NCI-H1092 (cell line): ENCODE measurements at regions not wholly inside any gene's neighbourhood (a gene's known extent, or its start where the extent isn't known, plus 50 kb on each side); places are given as distances from the start of the nearest gene placed in this dataset.

ENCODE experiments used
- DNase-seq: peaks from one replicate; lab custom pipeline; 2025; lab: John Stamatoyannopoulos, UW

DNA sequence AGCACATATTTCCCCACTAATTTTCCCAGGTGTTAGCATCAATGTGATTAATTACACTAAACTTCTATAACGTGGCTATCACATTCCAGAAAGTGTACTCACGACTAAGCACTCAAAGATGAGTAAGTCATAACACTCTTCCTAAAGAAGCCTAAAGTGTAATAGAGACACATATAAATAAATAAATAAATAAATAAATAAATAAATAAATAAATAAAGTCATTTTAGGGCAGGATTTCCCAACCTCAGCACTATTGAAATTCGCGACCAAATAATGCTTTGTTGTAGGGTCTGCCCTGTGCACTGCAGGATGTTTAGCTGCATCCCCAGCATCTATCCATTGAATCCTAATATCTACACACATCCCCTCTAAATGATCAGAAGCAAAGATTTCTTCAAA, 390.9 kb downstream of the CDH7 start:
- DNase-seq, result no peak

DNA sequence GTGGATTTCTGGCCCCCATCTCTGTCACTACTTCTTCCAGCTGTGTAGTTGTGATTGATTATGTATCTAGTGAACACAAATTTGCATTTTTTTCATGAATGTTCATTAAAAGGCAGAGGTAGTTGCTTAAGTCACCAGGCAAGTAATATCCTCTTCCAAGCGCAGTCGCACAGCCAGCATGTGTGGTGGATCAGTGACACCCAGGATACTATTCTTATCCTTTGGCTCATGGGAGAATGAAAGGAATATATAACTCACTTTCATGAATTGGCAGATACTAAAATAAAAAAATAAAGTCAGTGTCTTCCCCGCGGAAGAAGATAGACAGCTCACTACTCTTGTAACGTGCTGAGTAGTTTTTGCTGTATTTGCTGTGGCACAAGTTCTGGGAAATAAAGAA, 387.8 kb downstream of the CDH7 start:
- DNase-seq, result no peak

DNA sequence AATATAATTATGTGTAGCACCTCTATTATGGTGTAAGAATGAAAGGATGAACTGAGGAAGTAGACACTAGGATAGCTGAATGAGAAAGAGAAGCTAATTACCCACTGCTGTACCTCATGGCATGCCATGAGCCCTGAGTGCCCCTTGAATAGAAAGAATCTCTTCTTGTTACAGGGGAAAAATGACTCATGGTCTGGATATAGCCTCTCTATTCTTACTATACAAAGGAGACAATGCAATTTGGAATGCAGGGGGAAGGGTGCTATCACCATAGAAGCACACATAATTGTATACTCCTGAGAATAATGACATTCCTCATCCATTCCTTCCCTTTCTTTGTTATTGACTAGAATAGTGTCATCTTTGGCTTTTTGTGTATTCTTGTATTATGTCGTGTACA, 385.2 kb downstream of the CDH7 start:
- DNase-seq, result no peak

DNA sequence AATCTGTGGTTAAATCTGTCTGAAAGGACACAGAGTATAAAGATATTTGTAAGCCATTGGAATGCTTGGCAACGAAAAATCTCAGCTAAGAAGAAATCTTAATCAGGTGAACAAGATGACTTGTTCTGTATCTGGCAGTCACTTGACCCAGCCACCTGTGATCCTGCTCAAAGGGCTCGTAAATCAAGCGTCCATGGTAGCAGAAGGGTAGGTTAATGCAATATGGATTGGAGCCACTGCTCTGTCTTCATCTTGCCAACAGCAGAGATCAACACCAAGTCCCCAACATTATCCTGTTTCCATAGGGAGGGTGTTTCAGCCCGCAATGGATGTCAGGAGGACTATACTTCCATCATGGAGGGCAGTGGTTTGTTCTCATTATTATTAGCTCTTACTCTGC, 378.4 kb downstream of the CDH7 start:
- no peak for DNase-seq

DNA sequence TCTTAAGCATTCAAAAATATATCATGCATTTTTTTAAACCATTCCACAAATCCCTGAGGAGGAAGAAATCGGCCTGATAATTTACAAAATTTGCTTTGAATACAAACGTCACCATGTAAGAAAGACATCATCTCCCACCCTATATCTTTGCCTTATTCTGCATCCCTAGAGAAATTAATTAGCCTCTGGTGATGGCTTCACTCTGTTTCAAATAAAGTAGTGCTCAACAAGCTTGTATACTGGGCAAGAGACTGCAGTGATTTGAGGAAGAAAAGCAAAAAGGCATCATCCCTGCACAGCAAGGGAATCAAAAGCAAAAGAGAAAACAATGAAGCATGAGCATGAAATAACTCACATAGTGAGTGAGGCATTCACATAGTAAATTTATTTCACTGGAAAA, 375.5 kb downstream of the CDH7 start:
- no peak for DNase-seq

DNA sequence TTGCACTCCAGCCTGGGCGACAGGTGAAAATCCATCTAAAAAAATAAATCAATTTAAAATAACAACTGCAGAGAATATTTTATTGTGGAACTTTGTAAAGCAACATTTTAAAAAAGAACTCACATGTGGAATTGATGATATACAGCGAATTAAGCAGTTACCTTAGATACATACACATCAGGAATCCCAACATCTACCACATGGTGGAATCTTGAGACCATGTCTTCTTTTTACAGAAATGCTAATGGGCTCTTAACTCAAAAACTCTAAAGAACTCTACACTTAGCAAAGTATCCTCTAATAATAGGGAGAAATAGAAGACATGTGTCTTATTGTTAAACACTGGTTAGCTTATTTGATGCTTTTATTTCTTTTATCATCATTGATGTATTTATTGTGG, 373.6 kb downstream of the CDH7 start:
- no peak for DNase-seq

DNA sequence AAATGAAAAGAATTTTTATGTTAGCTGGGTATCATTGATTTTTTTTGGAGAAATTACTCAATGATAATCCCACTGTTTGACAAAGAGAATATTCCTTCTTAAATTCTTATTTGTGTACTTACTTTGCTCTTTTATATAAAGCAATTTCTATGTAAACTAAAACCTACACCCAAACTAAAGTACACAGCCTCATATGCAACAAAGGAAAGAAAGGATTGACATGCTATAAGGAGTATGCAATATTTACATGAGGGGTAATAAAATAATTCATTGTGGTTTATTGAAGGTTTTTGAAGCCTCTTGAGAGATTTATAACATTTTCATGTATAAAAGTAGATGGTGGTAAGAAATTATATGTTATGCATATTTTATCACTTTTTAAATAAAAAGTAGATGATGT, 368.5 kb downstream of the CDH7 start:
- no peak for DNase-seq

DNA sequence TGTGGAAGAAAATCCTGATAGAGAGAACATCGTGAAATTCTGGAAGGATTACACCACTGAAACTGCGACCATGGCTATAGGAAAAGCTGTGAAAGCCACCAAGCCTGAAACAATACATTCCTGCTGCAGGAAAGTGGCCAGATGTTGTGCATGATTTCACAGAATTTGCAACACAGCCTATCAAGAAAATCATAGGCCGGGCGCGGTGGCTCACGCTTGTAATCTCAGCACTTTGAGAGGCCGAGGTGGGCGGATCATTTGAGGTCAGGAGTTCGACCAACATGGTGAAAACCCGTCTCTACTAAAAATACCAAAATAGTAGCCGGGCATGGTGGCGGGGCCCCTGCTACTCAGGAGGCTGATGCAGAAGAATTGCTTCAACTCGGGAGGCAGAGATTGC, 360.2 kb downstream of the CDH7 start:
- no peak for DNase-seq

DNA sequence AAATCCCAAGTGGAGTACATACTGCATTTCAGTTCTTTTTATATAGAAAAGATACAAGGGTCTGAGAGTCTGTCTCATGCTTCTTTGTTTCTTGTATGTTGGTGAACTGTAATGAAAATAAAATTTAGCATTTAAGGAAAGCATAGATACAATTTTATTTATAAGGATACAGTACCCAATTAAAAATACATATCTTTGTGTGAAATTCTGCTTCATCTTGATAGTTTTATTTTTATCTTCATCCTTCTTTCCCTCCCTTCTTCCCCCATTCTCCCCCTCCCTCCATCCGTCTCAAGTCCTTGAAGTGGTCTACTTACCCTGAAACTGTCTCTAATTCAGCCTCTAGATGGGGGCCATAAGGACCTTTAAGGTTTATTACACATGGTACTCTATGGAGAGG, 359.8 kb downstream of the CDH7 start:
- DNase-seq, result no peak

DNA sequence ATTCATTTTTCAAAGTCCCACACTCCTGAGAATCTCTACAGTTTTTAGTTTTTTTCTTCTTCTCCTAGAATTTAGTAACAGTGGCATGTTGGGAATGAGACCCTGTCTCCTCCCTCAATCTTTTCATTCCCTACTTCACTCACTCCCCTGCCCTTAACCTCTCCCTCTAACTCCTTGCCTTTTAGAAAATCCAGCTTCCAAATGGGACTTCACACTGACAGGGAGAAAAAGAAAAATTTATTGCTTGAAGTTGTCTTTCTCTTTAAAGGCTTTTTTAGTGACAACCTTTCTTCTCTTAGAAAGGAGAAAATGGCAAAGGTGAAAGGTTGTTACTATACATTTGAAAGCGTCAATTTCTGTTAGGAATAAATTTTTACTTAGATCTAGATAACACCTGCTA, 359.2 kb downstream of the CDH7 start:
- DNase-seq, result no peak

DNA sequence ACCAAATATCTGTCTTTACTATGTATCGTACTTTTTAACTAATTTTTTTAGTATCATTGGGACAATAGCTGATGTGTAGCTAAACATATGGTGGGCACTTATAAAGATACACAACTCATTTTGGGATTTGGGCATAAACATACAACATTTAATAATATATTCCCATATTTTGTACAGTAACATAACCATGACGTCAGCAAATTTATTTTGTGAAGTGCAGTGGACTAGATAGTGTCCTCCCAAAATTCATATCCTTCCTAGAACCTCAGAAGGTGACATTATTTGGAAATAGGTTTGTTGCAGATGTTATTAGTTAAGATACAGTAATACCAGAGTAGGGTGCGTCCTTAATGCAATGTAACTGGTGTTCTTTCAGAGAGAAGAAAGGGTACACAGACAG, 356.7 kb downstream of the CDH7 start:
- no peak for DNase-seq

DNA sequence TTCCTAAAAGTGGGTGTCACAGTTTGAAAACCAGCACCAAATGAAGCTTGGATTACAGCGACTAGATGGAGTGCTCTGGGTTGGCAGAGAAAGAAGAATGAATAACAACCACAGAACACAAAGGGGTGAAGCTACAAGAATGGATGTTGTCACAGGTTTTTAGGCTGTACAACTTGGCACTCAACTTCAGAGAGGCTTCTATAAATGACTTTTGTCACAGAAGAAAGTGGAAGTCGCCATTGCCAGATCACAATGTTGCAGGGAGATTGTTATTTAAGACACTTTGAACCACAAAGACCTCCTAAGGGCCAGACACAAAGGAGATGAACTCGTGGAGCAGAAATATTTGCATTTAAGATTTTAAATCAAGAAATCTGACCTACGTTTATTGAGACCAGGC, 354.2 kb downstream of the CDH7 start:
- no peak for DNase-seq

DNA sequence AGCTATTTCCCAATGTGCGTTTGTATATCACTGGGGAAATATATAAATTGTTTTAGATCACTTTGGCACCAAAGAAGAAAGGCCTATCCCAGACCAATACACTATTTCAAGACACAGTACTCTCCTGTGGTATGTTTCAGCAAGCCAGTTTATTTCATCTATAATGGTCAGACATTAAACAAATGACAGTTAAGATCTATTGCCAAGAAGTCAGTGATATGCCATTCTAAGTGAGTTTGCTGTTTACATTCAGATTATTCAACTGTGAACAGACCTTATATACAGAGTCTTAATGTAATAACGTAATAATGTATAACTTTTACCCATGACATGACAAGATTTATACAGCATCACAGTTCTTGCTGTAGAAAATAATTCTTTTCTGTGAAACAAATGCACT, 352.7 kb downstream of the CDH7 start:
- no peak for DNase-seq

DNA sequence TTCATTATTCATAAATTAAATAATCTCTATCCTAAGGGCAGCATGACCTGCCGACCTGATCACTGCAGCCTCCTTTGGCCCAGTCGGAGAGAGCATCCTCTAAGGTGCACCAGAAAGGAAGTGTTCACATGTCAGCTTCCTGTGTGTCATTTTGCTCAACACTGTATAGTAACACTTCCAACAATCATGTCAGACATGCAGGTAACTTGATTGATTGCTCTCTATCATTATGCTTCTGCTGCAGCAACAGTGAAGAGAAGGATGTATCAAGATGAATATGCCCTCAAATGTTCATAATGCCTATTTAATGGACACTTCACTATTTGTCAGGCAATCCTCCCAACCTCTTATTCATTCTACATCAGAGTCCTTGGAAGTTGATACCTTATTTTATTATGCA, 332.3 kb downstream of the CDH7 start:
- DNase-seq, result no peak

DNA sequence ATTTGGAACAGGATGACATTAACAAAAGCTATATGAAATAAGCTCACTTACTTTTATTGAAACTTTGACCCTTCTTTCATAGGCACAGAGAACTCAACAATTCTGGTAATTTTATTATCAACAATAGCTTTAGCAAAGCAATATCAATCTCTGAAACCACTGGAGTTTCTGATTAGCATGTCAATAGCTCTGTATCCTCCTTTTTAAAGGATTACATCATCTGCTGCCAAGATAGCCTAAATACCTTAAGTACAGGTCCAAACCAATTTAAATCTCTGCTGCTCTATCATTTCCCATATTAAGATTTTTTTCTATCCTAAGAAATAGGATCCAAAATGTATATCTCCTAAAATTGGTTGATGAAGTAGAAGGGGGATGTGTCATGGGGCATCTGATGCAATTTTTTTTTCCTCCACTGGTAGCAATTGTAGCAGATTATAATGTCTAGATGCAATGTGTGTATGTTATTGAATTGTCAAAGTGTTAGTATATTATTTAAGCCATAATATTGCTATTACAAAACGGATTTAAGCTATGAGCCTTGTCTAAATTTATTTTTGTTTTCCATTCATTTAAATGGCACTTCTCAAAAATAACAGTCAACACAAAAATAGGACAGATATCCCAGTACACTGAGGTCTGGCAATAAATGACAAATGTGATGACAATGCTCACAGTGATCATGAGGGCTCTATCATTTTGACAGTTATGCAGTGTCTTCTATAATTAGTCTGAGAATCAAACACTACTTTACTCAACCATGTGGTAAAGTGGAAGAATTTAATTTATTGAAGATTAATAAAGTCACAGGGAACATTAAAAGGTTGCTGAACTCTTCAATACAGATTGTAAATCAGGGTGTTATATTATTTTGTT, 328.4 kb downstream of the CDH7 start:
- no peak for DNase-seq

DNA sequence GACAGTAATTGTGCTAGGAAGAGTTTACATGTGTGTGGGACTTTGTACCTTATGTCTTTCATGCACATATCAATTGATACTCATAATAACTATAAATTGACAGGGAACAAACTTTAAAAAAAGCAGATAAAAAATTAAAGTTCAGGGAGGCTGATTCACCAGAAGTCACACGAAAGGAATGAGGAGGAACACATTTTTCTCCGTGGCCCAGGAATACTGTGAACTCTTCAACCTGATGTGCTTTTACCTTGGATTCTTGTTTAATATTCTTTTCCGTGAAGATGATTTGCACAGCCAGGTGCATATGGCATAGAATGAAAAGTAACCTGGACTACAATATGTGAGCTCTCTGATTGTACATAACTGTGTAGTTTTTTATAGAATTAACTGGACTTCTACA, 326.3 kb downstream of the CDH7 start:
- no peak for DNase-seq

DNA sequence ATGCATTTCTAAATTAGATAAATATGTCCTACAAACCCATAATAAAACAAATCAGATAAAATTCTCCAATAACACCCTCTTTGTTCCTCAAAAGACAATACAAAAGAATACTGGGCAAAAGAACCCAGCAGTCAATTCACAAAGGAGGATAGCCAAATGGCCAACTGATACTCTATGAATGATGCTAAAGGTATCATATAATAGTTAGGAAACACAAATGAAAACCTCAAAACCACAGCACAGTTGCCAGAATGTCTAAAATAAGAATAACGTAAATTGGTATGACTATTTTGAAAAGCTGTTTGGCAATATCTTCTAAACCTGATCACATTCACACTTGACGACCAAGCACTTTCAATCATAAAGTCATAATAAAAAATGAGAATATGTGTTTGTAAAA, 315.4 kb downstream of the CDH7 start:
- no peak for DNase-seq

DNA sequence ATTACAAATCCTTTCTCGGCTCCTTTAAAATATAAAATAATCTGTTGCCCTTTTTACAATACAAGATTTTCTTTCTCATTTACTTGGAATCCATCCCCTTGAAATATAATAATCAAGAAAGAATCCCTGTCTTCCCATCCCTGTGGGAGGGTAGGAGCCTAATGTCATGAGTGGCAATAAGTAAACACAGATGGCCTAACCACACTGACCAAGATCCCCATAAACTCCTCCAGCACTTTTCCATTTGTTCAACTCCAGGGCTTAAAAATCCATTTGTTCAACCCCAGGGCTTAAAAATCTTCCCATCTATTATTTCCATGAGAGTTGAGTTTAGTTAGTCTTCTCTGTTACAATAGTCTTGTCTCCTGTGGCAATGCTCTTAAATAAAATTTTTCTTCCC, 297.6 kb downstream of the CDH7 start:
- no peak for DNase-seq

DNA sequence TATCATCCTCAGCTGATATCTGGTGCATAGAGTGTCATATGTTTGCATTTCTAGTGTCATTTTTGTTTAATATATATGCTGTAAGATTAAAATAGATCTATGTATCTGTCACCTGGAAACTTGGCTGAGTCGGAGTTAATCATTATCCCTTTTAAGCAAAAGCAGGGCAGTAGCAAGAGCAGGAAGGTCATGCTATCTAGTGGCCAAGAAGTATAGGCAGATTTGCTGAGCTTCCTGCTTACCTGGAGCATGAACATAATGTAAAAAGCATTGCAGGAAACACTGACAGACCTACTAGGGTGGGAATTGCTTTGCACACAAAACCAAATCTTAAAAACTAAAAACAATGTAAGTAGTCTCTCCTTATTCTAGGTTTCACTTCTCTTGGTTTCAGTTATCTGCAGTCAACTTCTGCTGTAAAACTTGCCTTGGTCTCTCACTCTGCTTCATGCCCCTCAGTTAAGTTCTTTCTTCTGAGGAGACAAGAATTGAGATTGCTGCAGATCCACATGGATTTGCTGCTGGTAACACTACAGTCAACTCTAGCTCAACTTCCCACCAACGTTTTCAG, 295.3 kb downstream of the CDH7 start:
- DNase-seq, result no peak

DNA sequence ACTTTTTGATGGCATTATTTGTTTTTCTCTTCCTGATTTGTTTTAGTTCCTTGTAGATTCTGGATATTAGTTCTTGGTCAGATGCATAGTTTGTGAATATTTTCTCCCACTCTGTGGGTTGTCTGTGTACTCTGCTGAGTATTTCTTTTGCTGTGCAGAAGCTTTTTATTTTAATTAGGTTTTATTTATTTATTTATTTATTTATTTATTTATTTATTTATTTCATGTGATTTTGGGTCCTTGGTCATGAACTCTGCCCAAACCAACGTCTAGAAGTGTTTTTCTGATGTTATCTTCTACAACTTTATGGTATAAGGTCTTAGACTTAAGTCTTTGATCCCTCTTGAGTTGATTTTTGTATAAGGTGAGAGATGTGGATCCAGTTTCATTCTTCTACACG, 292.2 kb downstream of the CDH7 start:
- no peak for DNase-seq

DNA sequence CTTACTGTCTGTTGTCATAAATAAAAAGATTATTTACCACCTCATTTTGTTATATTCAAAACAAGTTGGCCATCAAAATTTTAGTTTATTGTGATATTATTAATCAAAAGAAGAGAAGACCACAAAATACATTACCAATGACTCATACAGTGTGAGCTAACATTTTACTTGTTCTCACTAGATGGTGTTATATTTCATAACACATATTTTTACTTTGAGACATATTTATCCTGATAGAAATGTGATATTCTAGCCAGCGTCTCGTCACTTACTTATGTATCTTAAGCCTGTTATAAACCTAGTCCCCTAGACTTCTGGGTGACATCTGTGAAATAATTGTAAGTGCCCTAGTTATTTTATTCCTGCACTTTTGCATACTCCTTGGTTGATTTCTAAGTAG, 263.2 kb downstream of the CDH7 start:
- no peak for DNase-seq

DNA sequence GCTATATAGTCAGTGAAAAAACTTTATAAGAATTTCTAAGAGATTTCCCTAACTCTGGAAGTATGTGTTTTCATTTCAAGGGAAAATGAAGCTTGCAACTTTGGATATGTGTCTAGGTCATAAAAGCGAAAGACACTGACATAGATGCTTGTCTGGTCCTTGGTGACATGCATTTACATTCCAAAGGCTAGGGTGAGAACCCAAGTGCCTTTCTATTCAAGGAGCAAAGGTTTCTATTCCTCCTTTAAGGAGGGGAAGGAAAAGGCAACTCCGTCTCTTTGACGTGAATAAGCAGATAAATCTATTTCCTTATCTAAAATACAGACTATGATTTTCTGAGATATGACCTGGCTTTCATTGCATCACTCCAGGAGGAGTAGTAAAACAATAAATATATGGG, 261.1 kb downstream of the CDH7 start:
- DNase-seq, result no peak

DNA sequence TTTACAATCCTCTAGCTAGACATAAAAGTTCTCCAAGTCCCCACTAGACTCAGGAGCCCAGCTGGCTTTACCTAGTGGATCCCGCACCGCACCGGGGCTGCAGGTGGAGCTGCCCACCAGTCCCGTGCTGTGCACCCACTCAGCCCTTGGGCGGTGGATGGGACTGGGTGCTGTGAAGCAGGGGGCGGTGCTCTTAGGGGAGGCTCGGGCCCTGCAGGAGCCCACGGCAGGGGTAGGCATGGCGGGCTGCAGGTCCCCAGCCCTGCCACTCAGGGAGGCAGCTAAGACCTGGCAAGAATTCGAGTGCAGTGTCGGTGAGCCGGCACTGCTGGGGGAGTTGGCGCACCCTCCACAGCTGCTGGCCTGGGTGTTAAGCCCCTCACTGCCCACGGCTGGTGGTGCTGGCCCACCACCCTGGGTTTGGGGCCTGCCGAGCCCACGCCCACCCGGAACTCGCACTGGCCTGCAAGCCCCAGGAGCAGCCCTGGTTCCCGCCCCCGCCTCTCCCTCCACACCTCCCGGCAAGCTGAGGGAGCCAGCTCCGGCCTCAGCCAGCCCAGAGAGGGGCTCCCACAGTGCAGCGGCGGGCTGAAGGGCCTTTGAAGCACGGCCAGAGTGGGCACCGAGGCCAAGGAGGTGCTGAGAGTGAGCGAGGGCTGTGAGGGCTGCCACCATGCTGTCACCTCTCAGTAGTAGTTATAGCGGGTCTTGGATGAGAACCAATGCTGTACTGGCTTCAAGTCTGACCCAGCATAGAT, 255.2 kb downstream of the CDH7 start:
- DNase-seq, result no peak
